ENCODE measurements at regions not wholly inside any gene's neighbourhood (a gene's known extent, or its start where the extent isn't known, plus 50 kb on each side); places are given as distances from the start of the nearest gene placed in this dataset.

DNA sequence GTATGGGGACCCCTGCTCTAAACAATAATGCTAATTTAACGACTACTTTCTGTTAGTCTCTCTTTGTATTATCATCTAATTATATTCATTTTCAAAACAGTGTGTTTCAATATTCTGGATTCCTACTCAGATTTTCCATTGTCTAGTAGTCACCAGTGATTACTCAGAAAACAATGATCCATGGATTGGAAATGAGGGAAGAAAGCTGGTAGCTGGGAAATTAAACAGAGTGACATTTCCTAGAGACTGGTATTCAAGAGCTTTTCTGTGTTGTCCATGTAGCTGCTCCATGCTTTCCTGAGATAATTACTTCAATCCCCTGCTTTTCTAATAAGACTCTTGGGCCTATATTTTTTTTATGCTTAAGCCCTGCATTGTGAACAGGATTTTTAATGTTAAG, 1862.1 kb upstream of the C9orf72 start:
- no peak overlapping the region for H3K27ac ChIP-seq
- no peaks in the 10 kb centered on the region for H3K27me3 ChIP-seq
- no peaks in the 10 kb centered on the region for H3K9me3 ChIP-seq
- TF ChIP-seq CTCF (IDR thresholded peaks at IDR 0.05) (no peak), POLR2A (IDR thresholded peaks at IDR 0.05) (no peak)
- intact Hi-C loops (cut with DNase I; ENCODE audit: low total_unique reads), result no loop called here
- no peaks in the 10 kb centered on the region for H3K36me3 ChIP-seq (ENCODE audit: low read depth, missing control alignments)
- no peaks in the 10 kb centered on the region for H3K4me1 ChIP-seq
- no peak for DNase-seq
- 80 to 85% methylated on average over 1 of the region's 1 CpG for WGBS, 2 donors
- H3K4me3 ChIP-seq, result no peak overlapping the region

DNA sequence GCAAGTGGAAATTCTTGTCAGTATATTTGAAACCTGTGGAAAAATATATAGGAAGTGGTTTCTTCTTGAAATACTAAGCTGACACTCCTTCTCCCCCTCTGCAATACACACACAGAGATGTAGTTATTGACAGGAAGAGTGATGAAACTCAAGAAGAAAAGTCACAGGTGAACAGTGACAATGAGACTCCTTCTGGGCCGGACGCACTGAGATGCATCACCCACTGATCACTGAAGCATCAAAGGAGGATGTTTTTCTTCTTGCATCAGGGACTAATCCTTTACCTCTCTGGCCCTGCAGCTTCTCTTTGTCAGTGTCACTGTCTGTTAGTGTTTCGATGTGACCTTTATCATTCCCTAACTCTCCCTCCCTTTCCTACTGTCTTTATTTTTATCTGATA, 1864.2 kb upstream of the C9orf72 start:
- H3K27ac ChIP-seq, result no peak overlapping the region
- TF ChIP-seq POLR2A (IDR thresholded peaks at IDR 0.05) (no peak), CTCF (IDR thresholded peaks at IDR 0.05) (no peak)
- no peaks in the 10 kb centered on the region for H3K4me1 ChIP-seq
- no peak for DNase-seq
- H3K9me3 ChIP-seq, result no peaks in the 10 kb centered on the region
- H3K36me3 ChIP-seq (ENCODE audit: low read depth, missing control alignments), result no peaks in the 10 kb centered on the region
- no peaks in the 10 kb centered on the region for H3K27me3 ChIP-seq
- intact Hi-C loops (cut with DNase I; ENCODE audit: low total_unique reads), result no loop called here
- 67 to 73% methylated on average over 3 of the region's 3 CpGs for WGBS, 2 donors
- H3K4me3 ChIP-seq, result no peak overlapping the region

GRCh38 chr9:29439961-29440360, 1866.7 kb upstream of the C9orf72 start:
- H3K36me3 ChIP-seq (ENCODE audit: low read depth, missing control alignments), result no peaks in the 10 kb centered on the region
- no peak for DNase-seq
- TF ChIP-seq CTCF (IDR thresholded peaks at IDR 0.05), result no peak
- no peak for TF ChIP-seq POLR2A (IDR thresholded peaks at IDR 0.05)
- 63 to 67% methylated on average over 2 of the region's 2 CpGs for WGBS, 2 donors
- intact Hi-C loops (cut with DNase I; ENCODE audit: low total_unique reads), result no loop called here
- H3K27ac ChIP-seq, result no peak overlapping the region
- no peaks in the 10 kb centered on the region for H3K9me3 ChIP-seq
- no peak overlapping the region for H3K4me3 ChIP-seq
- H3K4me1 ChIP-seq, result no peaks in the 10 kb centered on the region
- no peaks in the 10 kb centered on the region for H3K27me3 ChIP-seq

GRCh38 chr9:29440449-29440848, 1867.2 kb upstream of the C9orf72 start:
- Histone ChIP-seq H3K27me3 (no peaks in the 10 kb centered on the region), H3K36me3 (ENCODE audit: low read depth, missing control alignments) (no peaks in the 10 kb centered on the region), H3K4me1 (no peaks in the 10 kb centered on the region), H3K4me3 (no peak overlapping the region), H3K9me3 (no peaks in the 10 kb centered on the region), H3K27ac (no peak overlapping the region)
- intact Hi-C loops (cut with DNase I; ENCODE audit: low total_unique reads), result no loop called here
- 68 to 75% methylated on average over 4 of the region's 4 CpGs for WGBS, 2 donors
- TF ChIP-seq POLR2A (IDR thresholded peaks at IDR 0.05) (no peak), CTCF (IDR thresholded peaks at IDR 0.05) (no peak)
- no peak for DNase-seq

GRCh38 chr9:29445751-29446150, 1872.5 kb upstream of the C9orf72 start:
- Histone ChIP-seq H3K27ac (no peak overlapping the region), H3K4me1 (no peaks in the 10 kb centered on the region), H3K36me3 (ENCODE audit: low read depth, missing control alignments) (no peaks in the 10 kb centered on the region), H3K4me3 (no peak overlapping the region), H3K9me3 (no peaks in the 10 kb centered on the region), H3K27me3 (no peaks in the 10 kb centered on the region)
- TF ChIP-seq POLR2A (IDR thresholded peaks at IDR 0.05) (no peak), CTCF (IDR thresholded peaks at IDR 0.05) (no peak)
- no peak for DNase-seq
- intact Hi-C loops (cut with DNase I; ENCODE audit: low total_unique reads), result no loop called here
- 45 to 58% methylated on average over 3 of the region's 3 CpGs for WGBS, 2 donors

All from testis (tissue), 2 donors.